ENCODE measurements at regions not wholly inside any gene's neighbourhood (a gene's known extent, or its start where the extent isn't known, plus 50 kb on each side); places are given as distances from the start of the nearest gene placed in this dataset.

GRCh38 chr16:73157861-73158260 is 109.9 kb upstream of the ZFHX3 start:
- no peak for TF ChIP-seq POLR2A (IDR thresholded peaks at IDR 0.05)
- TF ChIP-seq, protein P1, sequence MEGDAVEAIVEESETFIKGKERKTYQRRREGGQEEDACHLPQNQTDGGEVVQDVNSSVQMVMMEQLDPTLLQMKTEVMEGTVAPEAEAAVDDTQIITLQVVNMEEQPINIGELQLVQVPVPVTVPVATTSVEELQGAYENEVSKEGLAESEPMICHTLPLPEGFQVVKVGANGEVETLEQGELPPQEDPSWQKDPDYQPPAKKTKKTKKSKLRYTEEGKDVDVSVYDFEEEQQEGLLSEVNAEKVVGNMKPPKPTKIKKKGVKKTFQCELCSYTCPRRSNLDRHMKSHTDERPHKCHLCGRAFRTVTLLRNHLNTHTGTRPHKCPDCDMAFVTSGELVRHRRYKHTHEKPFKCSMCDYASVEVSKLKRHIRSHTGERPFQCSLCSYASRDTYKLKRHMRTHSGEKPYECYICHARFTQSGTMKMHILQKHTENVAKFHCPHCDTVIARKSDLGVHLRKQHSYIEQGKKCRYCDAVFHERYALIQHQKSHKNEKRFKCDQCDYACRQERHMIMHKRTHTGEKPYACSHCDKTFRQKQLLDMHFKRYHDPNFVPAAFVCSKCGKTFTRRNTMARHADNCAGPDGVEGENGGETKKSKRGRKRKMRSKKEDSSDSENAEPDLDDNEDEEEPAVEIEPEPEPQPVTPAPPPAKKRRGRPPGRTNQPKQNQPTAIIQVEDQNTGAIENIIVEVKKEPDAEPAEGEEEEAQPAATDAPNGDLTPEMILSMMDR (IDR thresholded peaks at IDR 0.05), result no peak

All from right lobe of liver (tissue), 4 donors.